H9 (cell line): ENCODE measurements at regions not wholly inside any gene's neighbourhood (a gene's known extent, or its start where the extent isn't known, plus 50 kb on each side); places are given as distances from the start of the nearest gene placed in this dataset.

Source experiments
- DNase-seq: peaks from one replicate; pipeline ENCODE4 v3.0.0-alpha.2; 2017
- H2AFZ ChIP-seq: one replicate; pipeline ENCODE4 v1.6.1; 2013; ENCODE audit warnings: mild to moderate bottlenecking, low read length, control low read depth, moderate library complexity
- H2AK5ac ChIP-seq: 2 replicates; pipeline ENCODE4 v1.6.1; 2013; ENCODE audit warnings: low read length, control low read depth, mixed read lengths; ENCODE audit not compliant: insufficient read length
- H2BK120ac ChIP-seq: one replicate; pipeline ENCODE4 v1.6.1; 2013; ENCODE audit warnings: low read depth, mild to moderate bottlenecking, low read length, control low read depth, inconsistent platforms; ENCODE audit not compliant: poor library complexity, severe bottlenecking
- H2BK12ac ChIP-seq: 2 replicates; pipeline ENCODE4 v1.6.1; 2013; ENCODE audit warnings: low read length, control low read depth, mixed read lengths, low read depth; ENCODE audit not compliant: insufficient read length
- H2BK15ac ChIP-seq: 2 replicates; pipeline ENCODE4 v1.6.1; 2013; ENCODE audit warnings: low read depth, low read length, control low read depth
- H2BK20ac ChIP-seq: one replicate; pipeline ENCODE4 v1.6.1; 2013; ENCODE audit warnings: low read depth, mild to moderate bottlenecking, low read length, control low read depth, inconsistent platforms; ENCODE audit not compliant: poor library complexity, severe bottlenecking
- H2BK5ac ChIP-seq: 2 replicates; pipeline ENCODE4 v1.6.1; 2013; ENCODE audit warnings: low read length, control low read depth, mixed read lengths; ENCODE audit not compliant: insufficient read length
- H3K14ac ChIP-seq: 2 replicates; pipeline ENCODE4 v1.6.1; 2013; ENCODE audit warnings: low read length, control low read depth; ENCODE audit not compliant: insufficient read depth
- H3K18ac ChIP-seq: 2 replicates; pipeline ENCODE4 v1.6.1; 2013; ENCODE audit warnings: low read depth, mild to moderate bottlenecking, mixed read lengths, low read length, control low read depth; ENCODE audit not compliant: insufficient read length
- H3K23ac ChIP-seq: 2 replicates; pipeline ENCODE4 v1.6.1; 2013; ENCODE audit warnings: low read length, control low read depth, mixed read lengths, low read depth; ENCODE audit not compliant: insufficient read length
- H3K23me2 ChIP-seq: 2 replicates; pipeline ENCODE4 v1.6.1; 2013; ENCODE audit warnings: low read depth, mild to moderate bottlenecking, mixed read lengths, low read length, control low read depth; ENCODE audit not compliant: insufficient read length, poor library complexity, severe bottlenecking
- H3K27ac ChIP-seq: 2 replicates; pipeline ENCODE4 v1.5.1; 2013; ENCODE audit warnings: low read length, control low read depth, mixed read lengths, low read depth; ENCODE audit not compliant: insufficient read length
- H3K27me3 ChIP-seq: 2 replicates; pipeline ENCODE4 v1.6.1; 2013; ENCODE audit warnings: low read length, control low read depth, inconsistent platforms; ENCODE audit not compliant: insufficient read depth
- H3K4ac ChIP-seq: 2 replicates; pipeline ENCODE4 v1.6.1; 2013; ENCODE audit warnings: low read depth, mild to moderate bottlenecking, control low read depth, inconsistent platforms, low read length, moderate library complexity
- H3K4me1 ChIP-seq: 2 replicates; pipeline ENCODE4 v1.6.1; 2013; ENCODE audit warnings: low read length, control low read depth, inconsistent platforms; ENCODE audit not compliant: insufficient read depth
- H3K4me2 ChIP-seq: 2 replicates; pipeline ENCODE4 v1.6.1; 2013; ENCODE audit warnings: low read length, control low read depth, mixed read lengths; ENCODE audit not compliant: insufficient read length, insufficient read depth
- H3K56ac ChIP-seq: 2 replicates; pipeline ENCODE4 v1.6.1; 2013; ENCODE audit warnings: low read depth, mild to moderate bottlenecking, mixed read lengths, low read length, control low read depth; ENCODE audit not compliant: insufficient read length
- H3K79me1 ChIP-seq: 2 replicates; pipeline ENCODE4 v1.6.1; 2013; ENCODE audit warnings: low read depth, mild to moderate bottlenecking, moderate library complexity, low read length, control low read depth, inconsistent platforms; ENCODE audit not compliant: insufficient read depth, poor library complexity, severe bottlenecking
- H3K79me2 ChIP-seq: 2 replicates; pipeline ENCODE4 v1.6.1; 2013; ENCODE audit warnings: low read length, control low read depth, inconsistent platforms; ENCODE audit not compliant: insufficient read depth
- H3K9ac ChIP-seq: 2 replicates; pipeline ENCODE4 v1.6.1; 2013; ENCODE audit warnings: low read length, control low read depth, mixed read lengths; ENCODE audit not compliant: insufficient read length; ENCODE audit errors: extremely low read depth
- H3K9me3 ChIP-seq: one replicate; pipeline ENCODE4 v1.6.1; 2013; ENCODE audit warnings: low read depth, low read length, inconsistent platforms; ENCODE audit not compliant: control insufficient read depth
- H3T11ph ChIP-seq: one replicate; pipeline ENCODE4 v1.6.1; 2013; ENCODE audit warnings: mild to moderate bottlenecking, low read length, control low read depth, inconsistent platforms
- H4K20me1 ChIP-seq: one replicate; pipeline ENCODE4 v1.6.1; 2013; ENCODE audit not compliant: control insufficient read depth, insufficient read length, insufficient read depth
- H4K5ac ChIP-seq: 2 replicates; pipeline ENCODE4 v1.6.1; 2013; ENCODE audit warnings: low read depth, mild to moderate bottlenecking, mixed read lengths, low read length, control low read depth; ENCODE audit not compliant: insufficient read length
- H4K8ac ChIP-seq: replicated peaks from 2 replicates; pipeline ENCODE4 v1.6.1; 2013; ENCODE audit warnings: low read length, control low read depth, mixed read lengths, low read depth; ENCODE audit not compliant: insufficient read length
- H4K91ac ChIP-seq: 2 replicates; pipeline ENCODE4 v1.6.1; 2013; ENCODE audit warnings: low read depth, mild to moderate bottlenecking, moderate library complexity, mixed read lengths, low read length, control low read depth; ENCODE audit not compliant: insufficient read length
- H3K27ac Mint-ChIP-seq, 3 experiments: 2 replicates in 2 of 3; 3 replicates in 1 of 3; pipeline ENCODE4 v1.8.0; 2020 to 2021; ENCODE audit warnings: mixed read lengths in 3 of 3, mild to moderate bottlenecking in 1 of 3, moderate library complexity in 1 of 3
- H3K27me3 Mint-ChIP-seq: 2 replicates; pipeline ENCODE4 v1.8.0; 2021; ENCODE audit warnings: low read depth, mild to moderate bottlenecking, moderate library complexity, mixed read lengths
- H3K36me3 Mint-ChIP-seq, 3 experiments: 2 replicates in 2 of 3; 3 replicates in 1 of 3; pipeline ENCODE4 v1.8.0; 2020 to 2021; ENCODE audit warnings: low read depth in 3 of 3, mixed read lengths in 3 of 3; ENCODE audit not compliant: insufficient read depth in 1 of 3
- H3K4me1 Mint-ChIP-seq, 2 experiments: 2 replicates each; pipeline ENCODE4 v1.8.0; 2020; ENCODE audit warnings: mixed read lengths in 2 of 2
- H3K4me3 Mint-ChIP-seq, 2 experiments: 2 replicates in 1 of 2; 3 replicates in 1 of 2; pipeline ENCODE4 v1.8.0; 2020 to 2021; ENCODE audit warnings: mild to moderate bottlenecking in 2 of 2, mixed read lengths in 2 of 2, moderate library complexity in 1 of 2
- H3K9me3 Mint-ChIP-seq, 2 experiments: 2 replicates in 1 of 2; 3 replicates in 1 of 2; pipeline ENCODE4 v1.8.0; 2020; ENCODE audit warnings: mild to moderate bottlenecking in 2 of 2, mixed read lengths in 2 of 2, moderate library complexity in 1 of 2
- WGBS: extraction: QIAGEN DNeasy Blood & Tissue Kit; methylation state at CpG from one replicate; pipeline ENCODE4 v1.1.7; 2013; ENCODE audit warnings: missing lambda C conversion rate, low lambda C conversion rate, mixed read lengths; ENCODE audit not compliant: insufficient read length; ENCODE audit errors: extremely low coverage; 5-methylcytosine and 5-hydroxymethylcytosine counted together
- TF ChIP-seq, protein P1 (sequence below): fragments of 200-600 bp; sonication (generic); conservative IDR thresholded peaks from 3 replicates; pipeline ENCODE4 v1.8.0; 2021; ENCODE audit warnings: antibody characterized with exemption, mild to moderate bottlenecking

DNA sequence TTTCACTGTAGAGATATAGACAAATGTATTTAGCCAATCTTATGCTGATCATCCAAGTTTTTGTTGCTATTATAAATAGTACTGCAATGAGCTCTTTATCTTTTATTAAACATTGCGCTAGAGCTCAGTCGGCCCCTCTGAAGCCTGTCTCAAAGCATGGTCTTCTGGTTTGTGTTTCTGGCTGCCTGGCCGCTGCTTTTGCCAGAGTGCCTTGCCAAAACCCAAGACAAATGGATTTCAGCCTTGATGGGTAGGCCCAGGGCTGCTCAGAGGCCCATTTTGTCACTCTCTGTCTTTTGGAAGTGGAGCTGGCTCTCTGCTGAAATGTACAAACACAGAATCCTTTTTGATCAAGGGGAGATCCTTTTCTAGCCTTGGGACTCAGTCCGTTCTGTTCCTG lies 102.9 kb upstream of the KCNG1 start:
- Histone ChIP-seq H2BK15ac (no peak overlapping the region), H2BK20ac (no peak overlapping the region), H3K4me2 (no peak overlapping the region), H3K79me1 (no peaks in the 10 kb centered on the region), H3K9me3 (no peaks in the 10 kb centered on the region), H3K4me1 (peaks cover 2% of the 10 kb centered on the region; the same call in 1 of the 2 replicates), H3K23ac (no peak overlapping the region), H3K56ac (no peak overlapping the region), H3K23me2 (no peaks in the 10 kb centered on the region), H3T11ph (no peak overlapping the region), H3K9ac (no peak overlapping the region), H3K18ac (no peak overlapping the region), H2BK12ac (no peak overlapping the region), H4K5ac (no peak overlapping the region), H4K91ac (no peak overlapping the region), H3K14ac (no peak overlapping the region), H2BK120ac (no peak overlapping the region), H2AFZ (no peak overlapping the region), H3K4ac (no peak overlapping the region), H3K27me3 (no peaks in the 10 kb centered on the region), H4K8ac (no peak overlapping the region), H3K79me2 (no peaks in the 10 kb centered on the region), H4K20me1 (no peaks in the 10 kb centered on the region), H3K27ac (no peak overlapping the region), H2BK5ac (no peak overlapping the region), H2AK5ac (no peak overlapping the region)
- no CpG with 5 or more reads among the region's 4 CpGs for WGBS
- Mint-ChIP-seq H3K27ac (no peak overlapping the region; a peak in 1 of 7 replicates), H3K27me3 (peaks cover 2% of the 10 kb centered on the region; the same call in 1 of the 2 replicates), H3K36me3 (no peaks in the 10 kb centered on the region), H3K4me1 (peaks cover 18 to 31% of the 10 kb centered on the region in 2 experiments), H3K4me3 (no peak overlapping the region), H3K9me3 (no peaks in the 10 kb centered on the region; a peak in 1 of 5 replicates)
- TF ChIP-seq, protein P1, sequence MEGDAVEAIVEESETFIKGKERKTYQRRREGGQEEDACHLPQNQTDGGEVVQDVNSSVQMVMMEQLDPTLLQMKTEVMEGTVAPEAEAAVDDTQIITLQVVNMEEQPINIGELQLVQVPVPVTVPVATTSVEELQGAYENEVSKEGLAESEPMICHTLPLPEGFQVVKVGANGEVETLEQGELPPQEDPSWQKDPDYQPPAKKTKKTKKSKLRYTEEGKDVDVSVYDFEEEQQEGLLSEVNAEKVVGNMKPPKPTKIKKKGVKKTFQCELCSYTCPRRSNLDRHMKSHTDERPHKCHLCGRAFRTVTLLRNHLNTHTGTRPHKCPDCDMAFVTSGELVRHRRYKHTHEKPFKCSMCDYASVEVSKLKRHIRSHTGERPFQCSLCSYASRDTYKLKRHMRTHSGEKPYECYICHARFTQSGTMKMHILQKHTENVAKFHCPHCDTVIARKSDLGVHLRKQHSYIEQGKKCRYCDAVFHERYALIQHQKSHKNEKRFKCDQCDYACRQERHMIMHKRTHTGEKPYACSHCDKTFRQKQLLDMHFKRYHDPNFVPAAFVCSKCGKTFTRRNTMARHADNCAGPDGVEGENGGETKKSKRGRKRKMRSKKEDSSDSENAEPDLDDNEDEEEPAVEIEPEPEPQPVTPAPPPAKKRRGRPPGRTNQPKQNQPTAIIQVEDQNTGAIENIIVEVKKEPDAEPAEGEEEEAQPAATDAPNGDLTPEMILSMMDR = no peak
- DNase-seq = no peak
